ENCODE measurements at regions not wholly inside any gene's neighbourhood (a gene's known extent, or its start where the extent isn't known, plus 50 kb on each side); places are given as distances from the start of the nearest gene placed in this dataset.

GRCh38 chr12:23174917-23175316, 549.9 kb downstream of the ETNK1 start:
- peaks cover 2% of the 10 kb centered on the region; the same call in 1 of the 3 replicates for H3K9me3 ChIP-seq
- FAIRE-seq = no peak
- H3K4me2 ChIP-seq = no peak overlapping the region
- no peak overlapping the region for H3K27ac ChIP-seq
- DNase-seq (ENCODE audit: low read depth in 1 of 2, low spot score in 1 of 2) = no peak
- no peak for ATAC-seq
- H3K4me3 ChIP-seq = no peak overlapping the region
- 0% methylated on average over 1 of the region's 1 CpG for WGBS (ENCODE audit: missing lambda C conversion rate)
- POLR2A ChIA-PET = no interaction called here
- H3K4me1 ChIP-seq = no peaks in the 10 kb centered on the region
- CTCF ChIA-PET = interaction anchor here (0.7 to 1.1 kb wide), 2 partner anchors 61 to 165 kb away, joined by 3 read pairs; no protein-coding TSS in a partner anchor
- TF ChIP-seq HES2 (IDR thresholded peaks at IDR 0.05) (no peak), CBX2 (IDR thresholded peaks at IDR 0.05; ENCODE audit: borderline replicate concordance, low read depth) (no peak), NPAS2 (CRISPR knock-in tag; IDR thresholded peaks at IDR 0.05; ENCODE audit: borderline replicate concordance) (no peak), CHD4 (IDR thresholded peaks at IDR 0.05; ENCODE audit: borderline replicate concordance) (no peak), RCOR1 (IDR thresholded peaks at IDR 0.05; ENCODE audit: low read depth, low read length) (no peak), TFCP2L1 (CRISPR knock-in tag; IDR thresholded peaks at IDR 0.05) (no peak), CHD2 (IDR thresholded peaks at IDR 0.05; ENCODE audit: low read length, partially characterized antibody) (no peak), E2F6 (IDR thresholded peaks at IDR 0.05; ENCODE audit: borderline replicate concordance, low read depth) (no peak)

GRCh38 chr12:23185346-23185745, 560.4 kb downstream of the ETNK1 start:
- Histone ChIP-seq H3K4me1 (no peaks in the 10 kb centered on the region), H3K27ac (no peak overlapping the region), H3K9me3 (no peaks in the 10 kb centered on the region), H3K4me2 (no peak overlapping the region), H3K4me3 (no peak overlapping the region)
- 4% methylated on average over 3 of the region's 3 CpGs for WGBS (ENCODE audit: missing lambda C conversion rate)
- POLR2A ChIA-PET = no interaction called here
- DNase-seq (ENCODE audit: low read depth in 1 of 2, low spot score in 1 of 2) (no peak), FAIRE-seq (no peak), ATAC-seq (no peak)
- CTCF ChIA-PET = no interaction called here
- no peak for TF ChIP-seq KDM1A (IDR thresholded peaks at IDR 0.05; ENCODE audit: low read depth)
- TF ChIP-seq CTCF (IDR thresholded peaks at IDR 0.05) = no peak
- no peak for TF ChIP-seq POLR2A (IDR thresholded peaks at IDR 0.05; ENCODE audit: low read length)
- no peak for TF ChIP-seq HOXB5 (CRISPR knock-in tag; IDR thresholded peaks at IDR 0.05)
- no peak for TF ChIP-seq ZNF302 (CRISPR knock-in tag; IDR thresholded peaks at IDR 0.05)
- TF ChIP-seq RNF2 (IDR thresholded peaks at IDR 0.05; ENCODE audit: borderline replicate concordance, low read depth) = no peak
- TF ChIP-seq ESRRA (IDR thresholded peaks at IDR 0.05; ENCODE audit: borderline replicate concordance, low read length) = no peak
- TF ChIP-seq EP300 (IDR thresholded peaks at IDR 0.05) = no peak
- no peak for TF ChIP-seq TP53 (CRISPR knock-in tag; IDR thresholded peaks at IDR 0.05)
- no peak for TF ChIP-seq MAX (IDR thresholded peaks at IDR 0.05)
- no peak for TF ChIP-seq HMGXB4 (CRISPR knock-in tag; IDR thresholded peaks at IDR 0.05; ENCODE audit: borderline replicate concordance)
- TF ChIP-seq RFX5 (IDR thresholded peaks at IDR 0.05) = no peak
- no peak for TF ChIP-seq CHD4 (IDR thresholded peaks at IDR 0.05; ENCODE audit: borderline replicate concordance)
- TF ChIP-seq PHF8 (IDR thresholded peaks at IDR 0.05; ENCODE audit: borderline replicate concordance, low read depth) = no peak
- no peak for TF ChIP-seq HES2 (IDR thresholded peaks at IDR 0.05)

Measured in A549 (cell line).